Left ventricle myocardium inferior (tissue), 1 donor: ENCODE measurements at regions not wholly inside any gene's neighbourhood (a gene's known extent, or its start where the extent isn't known, plus 50 kb on each side); places are given as distances from the start of the nearest gene placed in this dataset.
A peak's percentile ranks its signal among the peaks of the same experiment; 100 is the strongest.

Experiments used
- DNase-seq: peaks from one replicate; pipeline ENCODE4 v3.0.0-alpha.2; 2020
- H3K27ac ChIP-seq: fragments of 200-600 bp; replicated peaks from 2 replicates; pipeline ENCODE4 v1.8.0; 2021
- H3K27me3 ChIP-seq: fragments of 200-600 bp; 2 replicates; pipeline ENCODE4 v1.8.0; 2021; ENCODE audit warnings: low read depth
- H3K36me3 ChIP-seq: fragments of 200-600 bp; 2 replicates; pipeline ENCODE4 v1.8.0; 2021
- H3K4me1 ChIP-seq: fragments of 200-600 bp; 2 replicates; pipeline ENCODE4 v1.8.0; 2021
- H3K4me3 ChIP-seq: fragments of 200-600 bp; 2 replicates; pipeline ENCODE4 v1.8.0; 2021; ENCODE audit warnings: mild to moderate bottlenecking, moderate library complexity
- H3K9me3 ChIP-seq: fragments of 200-600 bp; replicated peaks from 2 replicates; pipeline ENCODE4 v1.8.0; 2021
- intact Hi-C: fragments of 100-400 bp; cut with micrococcal nuclease; formaldehyde crosslinking; loops from one replicate; pipeline ENCODE4 v1.11.0; 2022
- TF ChIP-seq, protein P1 (sequence below): fragments of 200-600 bp; IDR thresholded peaks from 2 replicates; pipeline ENCODE4 v1.8.0; 2021; ENCODE audit warnings: antibody characterized with exemption, mild to moderate bottlenecking, borderline replicate concordance
- donor health status: DM: no; HTN: yes; CAD: no; lungs with severe emphysema.

GRCh38 chr5:93100428-93100827 is 480.6 kb downstream of the NR2F1-AS1 start:
- no peaks in the 10 kb centered on the region for H3K27me3 ChIP-seq
- no peak overlapping the region for H3K27ac ChIP-seq
- no peaks in the 10 kb centered on the region for H3K36me3 ChIP-seq
- DNase-seq: no peak
- intact Hi-C loops: no loop called here
- no peaks in the 10 kb centered on the region for H3K4me1 ChIP-seq
- no peak overlapping the region for H3K4me3 ChIP-seq
- TF ChIP-seq, protein P1, sequence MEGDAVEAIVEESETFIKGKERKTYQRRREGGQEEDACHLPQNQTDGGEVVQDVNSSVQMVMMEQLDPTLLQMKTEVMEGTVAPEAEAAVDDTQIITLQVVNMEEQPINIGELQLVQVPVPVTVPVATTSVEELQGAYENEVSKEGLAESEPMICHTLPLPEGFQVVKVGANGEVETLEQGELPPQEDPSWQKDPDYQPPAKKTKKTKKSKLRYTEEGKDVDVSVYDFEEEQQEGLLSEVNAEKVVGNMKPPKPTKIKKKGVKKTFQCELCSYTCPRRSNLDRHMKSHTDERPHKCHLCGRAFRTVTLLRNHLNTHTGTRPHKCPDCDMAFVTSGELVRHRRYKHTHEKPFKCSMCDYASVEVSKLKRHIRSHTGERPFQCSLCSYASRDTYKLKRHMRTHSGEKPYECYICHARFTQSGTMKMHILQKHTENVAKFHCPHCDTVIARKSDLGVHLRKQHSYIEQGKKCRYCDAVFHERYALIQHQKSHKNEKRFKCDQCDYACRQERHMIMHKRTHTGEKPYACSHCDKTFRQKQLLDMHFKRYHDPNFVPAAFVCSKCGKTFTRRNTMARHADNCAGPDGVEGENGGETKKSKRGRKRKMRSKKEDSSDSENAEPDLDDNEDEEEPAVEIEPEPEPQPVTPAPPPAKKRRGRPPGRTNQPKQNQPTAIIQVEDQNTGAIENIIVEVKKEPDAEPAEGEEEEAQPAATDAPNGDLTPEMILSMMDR: no peak
- H3K9me3 ChIP-seq: peaks cover 8% of the 10 kb centered on the region

DNA sequence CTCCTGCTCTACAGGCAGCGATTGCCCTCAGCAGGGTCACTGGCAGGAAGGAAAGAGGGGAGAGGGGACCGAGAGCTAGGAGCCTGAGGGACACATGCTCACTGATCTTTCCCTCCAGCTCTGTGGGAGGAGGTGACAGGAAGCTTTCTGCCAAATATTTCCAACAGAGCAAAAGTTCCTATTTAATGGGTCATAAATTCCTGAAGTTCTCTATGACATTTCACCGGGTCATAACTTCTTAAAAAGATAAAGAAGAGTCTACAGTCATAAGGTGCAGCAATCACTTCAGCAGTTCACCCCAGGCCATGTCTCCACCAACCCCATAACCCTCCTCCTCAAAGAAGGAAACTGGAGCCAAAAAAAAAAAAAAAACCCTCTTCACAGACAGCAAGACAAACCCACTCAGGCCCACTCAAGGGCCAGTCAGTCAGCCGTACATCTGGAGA is 481.1 kb downstream of the NR2F1-AS1 start:
- H3K27ac ChIP-seq: no peak overlapping the region
- H3K9me3 ChIP-seq: peaks cover 8% of the 10 kb centered on the region
- intact Hi-C loops: no loop called here

GRCh38 chr5:93096561-93096960 is 484.5 kb downstream of the NR2F1-AS1 start:
- Histone ChIP-seq H3K9me3 (peaks cover 8% of the 10 kb centered on the region), H3K27me3 (no peaks in the 10 kb centered on the region), H3K4me3 (no peak overlapping the region), H3K4me1 (no peaks in the 10 kb centered on the region), H3K27ac (no peak overlapping the region), H3K36me3 (no peaks in the 10 kb centered on the region)
- no peak for DNase-seq
- TF ChIP-seq, protein P1: no peak
- intact Hi-C loops: no loop called here

More for the DNA sequence above, 481.1 kb downstream of the NR2F1-AS1 start:
- Histone ChIP-seq H3K27me3 (no peaks in the 10 kb centered on the region), H3K36me3 (no peaks in the 10 kb centered on the region), H3K4me3 (no peak overlapping the region), H3K4me1 (no peaks in the 10 kb centered on the region)
- TF ChIP-seq, protein P1: no peak
- no peak for DNase-seq

DNA sequence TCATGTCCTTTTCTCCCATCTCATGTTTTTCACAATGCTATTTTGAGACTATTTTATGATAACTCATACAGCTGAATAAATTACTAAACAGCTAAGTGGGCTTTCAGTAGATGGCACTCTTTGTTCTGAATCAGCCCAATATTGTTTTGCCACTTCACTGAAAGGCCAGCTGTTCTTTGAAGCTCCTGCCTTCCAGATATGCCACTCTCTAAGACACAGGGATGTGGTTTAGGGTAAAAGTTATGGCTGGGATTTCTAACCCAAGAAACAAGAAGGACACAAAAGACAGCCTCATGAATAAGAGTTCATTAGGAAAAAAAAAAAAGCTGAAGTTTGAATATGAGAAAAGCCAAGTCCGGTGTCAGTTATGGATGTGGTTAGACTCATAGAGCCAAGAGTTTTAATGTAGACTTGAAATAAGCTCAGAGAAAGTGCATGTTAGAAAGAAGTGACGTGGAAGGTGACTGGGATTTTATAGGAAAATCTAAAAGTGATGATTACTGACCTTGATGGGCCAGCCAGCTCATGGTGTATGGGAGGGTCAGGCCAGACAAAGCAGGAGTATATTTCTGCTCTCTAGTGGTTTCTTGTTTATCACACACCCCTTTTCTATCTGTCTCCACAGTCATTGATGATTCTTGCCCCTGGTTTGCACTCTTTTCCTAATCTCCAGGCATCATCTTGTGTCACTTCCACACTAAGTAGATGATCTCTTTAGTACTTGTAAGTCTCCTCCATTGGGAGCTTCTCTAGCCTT is 488.5 kb downstream of the NR2F1-AS1 start:
- H3K4me3 ChIP-seq: no peak overlapping the region
- H3K27me3 ChIP-seq: no peaks in the 10 kb centered on the region
- no peak overlapping the region for H3K27ac ChIP-seq
- no peaks in the 10 kb centered on the region for H3K36me3 ChIP-seq
- no peaks in the 10 kb centered on the region for H3K9me3 ChIP-seq
- TF ChIP-seq, protein P1: peak; percentile 35
- DNase-seq: no peak
- H3K4me1 ChIP-seq: peaks cover 3% of the 10 kb centered on the region
- intact Hi-C loops: no loop called here

GRCh38 chr5:93090698-93091097 is 490.3 kb downstream of the NR2F1-AS1 start:
- Histone ChIP-seq H3K9me3 (no peaks in the 10 kb centered on the region), H3K4me1 (peaks cover 3% of the 10 kb centered on the region), H3K4me3 (no peak overlapping the region), H3K36me3 (no peaks in the 10 kb centered on the region), H3K27ac (no peak overlapping the region), H3K27me3 (no peaks in the 10 kb centered on the region)
- no peak for DNase-seq
- intact Hi-C loops: no loop called here
- TF ChIP-seq, protein P1: no peak
